ENCODE measurements at regions not wholly inside any gene's neighbourhood (a gene's known extent, or its start where the extent isn't known, plus 50 kb on each side); places are given as distances from the start of the nearest gene placed in this dataset.

DNA sequence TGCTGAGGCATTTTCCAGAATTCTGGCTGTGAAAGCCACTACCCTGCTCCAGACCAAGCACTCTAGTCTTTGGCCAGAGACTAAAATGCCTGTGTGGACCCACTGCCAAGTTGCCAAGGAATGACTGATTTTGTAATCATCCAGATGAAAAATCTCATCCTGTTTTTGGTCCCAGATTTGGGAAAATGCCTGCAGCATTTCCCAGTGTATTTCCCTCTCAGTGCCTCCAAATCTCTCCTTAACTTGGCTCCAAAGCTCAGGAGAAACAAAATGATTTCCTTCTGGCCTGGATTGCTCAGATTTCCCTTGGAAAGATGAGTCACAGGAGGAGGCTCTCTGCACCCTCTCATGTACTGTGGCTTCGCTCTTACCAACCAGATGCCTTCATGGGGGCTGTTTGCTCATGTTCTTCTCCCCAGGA, 335.2 kb upstream of the TARS1 start:
- TF ChIP-seq, protein P1, sequence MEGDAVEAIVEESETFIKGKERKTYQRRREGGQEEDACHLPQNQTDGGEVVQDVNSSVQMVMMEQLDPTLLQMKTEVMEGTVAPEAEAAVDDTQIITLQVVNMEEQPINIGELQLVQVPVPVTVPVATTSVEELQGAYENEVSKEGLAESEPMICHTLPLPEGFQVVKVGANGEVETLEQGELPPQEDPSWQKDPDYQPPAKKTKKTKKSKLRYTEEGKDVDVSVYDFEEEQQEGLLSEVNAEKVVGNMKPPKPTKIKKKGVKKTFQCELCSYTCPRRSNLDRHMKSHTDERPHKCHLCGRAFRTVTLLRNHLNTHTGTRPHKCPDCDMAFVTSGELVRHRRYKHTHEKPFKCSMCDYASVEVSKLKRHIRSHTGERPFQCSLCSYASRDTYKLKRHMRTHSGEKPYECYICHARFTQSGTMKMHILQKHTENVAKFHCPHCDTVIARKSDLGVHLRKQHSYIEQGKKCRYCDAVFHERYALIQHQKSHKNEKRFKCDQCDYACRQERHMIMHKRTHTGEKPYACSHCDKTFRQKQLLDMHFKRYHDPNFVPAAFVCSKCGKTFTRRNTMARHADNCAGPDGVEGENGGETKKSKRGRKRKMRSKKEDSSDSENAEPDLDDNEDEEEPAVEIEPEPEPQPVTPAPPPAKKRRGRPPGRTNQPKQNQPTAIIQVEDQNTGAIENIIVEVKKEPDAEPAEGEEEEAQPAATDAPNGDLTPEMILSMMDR (IDR thresholded peaks at IDR 0.05): no peak

DNA sequence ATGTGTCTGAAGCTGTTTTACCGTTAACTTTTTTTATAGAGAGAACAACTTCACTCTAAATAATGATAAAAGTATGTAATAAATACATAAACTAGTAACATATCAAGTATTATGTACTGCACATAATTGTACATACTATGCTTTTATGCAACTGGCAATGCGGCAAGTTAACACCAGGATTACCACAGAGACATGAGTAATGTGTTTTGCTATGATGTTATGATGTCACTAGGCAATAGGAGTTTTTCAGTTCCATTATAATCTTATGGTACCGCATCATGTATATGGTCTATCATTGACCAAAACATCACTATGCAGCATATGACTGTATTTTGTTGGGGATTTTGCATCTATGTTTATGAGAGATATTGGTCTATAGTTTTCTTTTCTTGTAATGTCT, 326.4 kb upstream of the TARS1 start:
- TF ChIP-seq, protein P1 (IDR thresholded peaks at IDR 0.05): no peak

DNA sequence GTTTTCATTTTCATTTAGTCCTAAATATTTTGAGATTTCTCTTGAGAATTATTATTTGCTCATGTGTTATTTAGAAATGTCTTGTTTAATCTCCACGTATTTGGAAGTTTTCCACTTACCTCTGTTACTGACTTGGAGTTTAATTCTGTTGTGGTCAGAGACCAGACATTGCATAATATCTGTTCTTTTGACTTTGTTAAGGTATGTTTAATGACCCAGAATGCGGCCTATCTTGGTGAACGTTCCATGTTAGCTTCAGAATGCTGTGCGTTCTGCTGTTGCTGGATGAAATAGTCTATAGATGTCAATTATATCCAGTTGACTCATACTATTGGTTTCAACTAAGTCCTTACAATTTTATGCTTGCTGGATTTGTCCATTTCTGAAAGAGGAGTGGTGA, 325.3 kb upstream of the TARS1 start:
- TF ChIP-seq, protein P1 (IDR thresholded peaks at IDR 0.05): no peak

DNA sequence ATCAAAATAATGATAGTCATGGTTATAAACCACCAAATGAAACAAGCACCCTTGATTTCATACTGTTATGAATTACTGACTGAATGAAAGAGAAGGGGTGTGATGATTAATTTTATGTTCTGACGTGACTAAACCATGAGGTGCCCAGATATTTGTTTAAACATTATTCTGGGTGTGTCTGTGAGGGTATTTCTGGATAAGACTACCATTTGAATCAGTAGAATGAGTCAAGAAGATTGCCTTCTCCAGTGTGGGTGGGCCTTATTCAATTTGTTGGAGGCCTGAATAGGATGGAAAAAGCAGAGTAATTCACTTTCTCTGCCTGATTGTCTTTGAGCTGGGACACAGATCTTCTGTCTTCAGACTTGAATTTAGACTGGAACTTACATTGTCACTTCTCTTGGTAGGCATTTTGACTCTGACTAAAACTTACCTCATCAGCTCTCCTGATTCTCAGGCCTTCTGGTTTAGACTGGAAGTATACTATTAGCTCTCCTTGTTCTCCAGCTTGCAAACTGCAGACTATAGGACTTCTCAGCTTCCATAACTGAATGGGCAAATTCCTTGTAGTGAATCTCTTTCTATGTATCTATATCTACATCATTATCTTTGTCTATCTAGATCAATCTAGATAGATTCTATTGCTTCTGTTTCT, 321.9 kb upstream of the TARS1 start:
- TF ChIP-seq, protein P1 (IDR thresholded peaks at IDR 0.05): no peak

DNA sequence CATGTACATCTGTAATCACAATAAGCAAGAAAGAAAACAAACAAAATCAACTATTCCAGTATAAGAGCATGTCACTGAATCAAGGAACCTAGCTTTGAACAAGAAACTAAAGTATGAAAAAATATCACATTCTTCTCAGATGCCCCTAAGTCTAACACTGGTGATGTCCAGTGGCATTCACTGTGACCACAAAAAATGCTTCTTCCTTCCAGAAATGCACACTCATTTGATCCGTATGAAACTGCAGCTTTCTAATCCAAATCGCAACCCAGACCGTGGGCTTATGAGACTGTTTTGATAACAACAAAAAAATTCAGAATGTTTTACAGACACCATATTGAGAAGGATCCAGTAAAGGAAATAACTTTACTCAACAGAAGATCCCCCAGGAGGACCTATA, 320.1 kb upstream of the TARS1 start:
- TF ChIP-seq, protein P1 (IDR thresholded peaks at IDR 0.05): no peak

DNA sequence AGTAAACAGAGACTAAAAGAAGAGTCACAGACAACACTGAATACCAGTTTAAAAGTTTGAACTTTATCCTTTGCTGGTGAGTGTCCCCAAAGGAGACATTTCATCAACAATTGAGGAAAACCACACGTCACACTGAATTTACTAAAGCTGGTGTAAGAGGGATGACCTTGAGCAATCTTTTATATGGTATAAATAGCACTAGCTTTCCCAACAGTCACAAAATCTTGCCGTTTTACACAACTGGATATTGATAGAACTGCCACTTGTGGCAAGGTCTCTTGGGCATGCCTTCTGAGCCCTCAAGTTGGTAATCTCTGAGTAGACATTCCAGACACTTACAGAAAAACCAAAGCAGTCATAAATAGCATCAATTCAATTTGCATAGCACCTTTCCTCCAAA, 311.5 kb upstream of the TARS1 start:
- TF ChIP-seq, protein P1 (IDR thresholded peaks at IDR 0.05): no peak

DNA sequence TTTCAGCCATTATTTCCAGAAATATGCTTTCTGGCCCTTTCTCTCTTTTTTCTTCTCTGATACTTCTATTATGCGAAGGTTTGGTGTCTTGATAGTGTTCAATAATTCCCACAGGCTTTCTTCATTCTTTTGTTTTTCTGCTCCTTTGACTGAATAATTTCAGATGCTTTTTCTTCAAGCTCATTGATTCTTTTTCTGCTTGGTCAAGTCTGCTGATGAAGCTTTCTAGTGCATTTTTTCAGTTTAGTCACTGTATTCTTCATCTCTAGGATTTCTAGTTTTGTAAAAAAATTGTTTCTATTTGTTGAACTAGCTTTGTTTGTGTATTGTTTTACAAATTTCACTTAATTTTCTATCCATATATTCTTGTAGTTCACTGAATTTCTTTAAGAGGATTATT, 304.0 kb upstream of the TARS1 start:
- TF ChIP-seq, protein P1 (IDR thresholded peaks at IDR 0.05): no peak
